ENCODE measurements at regions not wholly inside any gene's neighbourhood (a gene's known extent, or its start where the extent isn't known, plus 50 kb on each side); places are given as distances from the start of the nearest gene placed in this dataset.

GRCh38 chr11:115919341-115920091 lies 415.3 kb upstream of the CADM1 start:
- no peak for DNase-seq (ENCODE audit: low spot score)
- 39% methylated on average over 4 of the region's 4 CpGs for WGBS
- no peak overlapping the region for H3K27ac ChIP-seq (ENCODE audit: low read depth in 1 of 2, low read length in 2 of 2)

DNA sequence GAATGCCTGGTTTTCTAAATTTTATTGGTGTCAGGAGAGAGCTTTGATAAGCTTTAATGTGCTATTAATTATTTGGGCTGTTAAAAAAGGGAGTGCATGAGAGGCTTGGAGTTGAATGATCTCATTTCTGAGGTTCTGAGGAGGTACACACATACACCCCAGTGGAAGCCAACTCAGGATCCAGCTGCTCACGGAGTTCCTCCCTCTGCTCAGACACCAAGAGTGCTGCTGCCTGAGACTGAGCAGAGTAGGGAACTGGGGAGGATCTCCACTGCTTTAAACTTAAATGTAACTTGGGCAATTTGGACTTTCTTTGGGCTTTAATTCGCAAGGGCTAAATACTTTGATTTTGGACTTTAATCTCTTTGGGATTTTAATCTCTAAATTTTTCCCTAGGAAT lies 414.4 kb upstream of the CADM1 start:
- Histone ChIP-seq H3K4me3 (ENCODE audit: low read depth in 1 of 3, low read length in 3 of 3) (no peak overlapping the region), H3K9me3 (ENCODE audit: control insufficient read depth in 4 of 4, low read length in 3 of 4) (no peaks in the 10 kb centered on the region), H3K9ac (ENCODE audit: low read depth in 1 of 2, low read length in 2 of 2) (no peak overlapping the region), H3K27ac (ENCODE audit: low read depth in 1 of 2, low read length in 2 of 2) (no peak overlapping the region), H3K36me3 (ENCODE audit: control insufficient read depth in 4 of 4, insufficient read depth in 3 of 4, low read depth in 1 of 4, low read length in 3 of 4) (no peaks in the 10 kb centered on the region), H3K4me1 (ENCODE audit: control insufficient read depth in 4 of 4, insufficient read depth in 4 of 4, low read length in 3 of 4) (peaks cover 0 to 1% (median 0%) of the 10 kb centered on the region in 4 donors), H3K27me3 (ENCODE audit: control insufficient read depth in 4 of 4, insufficient read depth in 4 of 4, low read length in 3 of 4) (peaks cover 0 to 2% (median 0%) of the 10 kb centered on the region in 4 donors)
- DNase-seq (ENCODE audit: low spot score): no peak
- 84% methylated on average over 2 of the region's 2 CpGs for WGBS
- TF ChIP-seq RXRA (IDR thresholded peaks at IDR 0.05) (no peak), JUND (IDR thresholded peaks at IDR 0.05) (no peak), ZBTB33 (IDR thresholded peaks at IDR 0.05) (no peak), FOXA2 (IDR thresholded peaks at IDR 0.05) (no peak), TAF1 (conservative IDR thresholded peaks at IDR 0.05) (no peak), FOXA1 (IDR thresholded peaks at IDR 0.05) (no peak), MAX (IDR thresholded peaks at IDR 0.05) (no peak), EGR1 (IDR thresholded peaks at IDR 0.05; ENCODE audit: low read depth in 2 of 2) (no peak), RAD21 (IDR thresholded peaks at IDR 0.05) (no peak), HNF4G (IDR thresholded peaks at IDR 0.05) (no peak), HNF4A (conservative IDR thresholded peaks at IDR 0.05) (no peak), NR2F2 (IDR thresholded peaks at IDR 0.05) (no peak), GABPA (IDR thresholded peaks at IDR 0.05 in 1 of 2, conservative IDR thresholded peaks at IDR 0.05 in 1 of 2) (no peak), REST (IDR thresholded peaks at IDR 0.05) (no peak)
- TF ChIP-seq, protein P1, sequence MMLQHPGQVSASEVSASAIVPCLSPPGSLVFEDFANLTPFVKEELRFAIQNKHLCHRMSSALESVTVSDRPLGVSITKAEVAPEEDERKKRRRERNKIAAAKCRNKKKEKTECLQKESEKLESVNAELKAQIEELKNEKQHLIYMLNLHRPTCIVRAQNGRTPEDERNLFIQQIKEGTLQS (IDR thresholded peaks at IDR 0.05): no peak
- TF ChIP-seq, protein P2, sequence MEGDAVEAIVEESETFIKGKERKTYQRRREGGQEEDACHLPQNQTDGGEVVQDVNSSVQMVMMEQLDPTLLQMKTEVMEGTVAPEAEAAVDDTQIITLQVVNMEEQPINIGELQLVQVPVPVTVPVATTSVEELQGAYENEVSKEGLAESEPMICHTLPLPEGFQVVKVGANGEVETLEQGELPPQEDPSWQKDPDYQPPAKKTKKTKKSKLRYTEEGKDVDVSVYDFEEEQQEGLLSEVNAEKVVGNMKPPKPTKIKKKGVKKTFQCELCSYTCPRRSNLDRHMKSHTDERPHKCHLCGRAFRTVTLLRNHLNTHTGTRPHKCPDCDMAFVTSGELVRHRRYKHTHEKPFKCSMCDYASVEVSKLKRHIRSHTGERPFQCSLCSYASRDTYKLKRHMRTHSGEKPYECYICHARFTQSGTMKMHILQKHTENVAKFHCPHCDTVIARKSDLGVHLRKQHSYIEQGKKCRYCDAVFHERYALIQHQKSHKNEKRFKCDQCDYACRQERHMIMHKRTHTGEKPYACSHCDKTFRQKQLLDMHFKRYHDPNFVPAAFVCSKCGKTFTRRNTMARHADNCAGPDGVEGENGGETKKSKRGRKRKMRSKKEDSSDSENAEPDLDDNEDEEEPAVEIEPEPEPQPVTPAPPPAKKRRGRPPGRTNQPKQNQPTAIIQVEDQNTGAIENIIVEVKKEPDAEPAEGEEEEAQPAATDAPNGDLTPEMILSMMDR (IDR thresholded peaks at IDR 0.05; ENCODE audit: low read depth, low read length, missing input control): no peak

More at GRCh38 chr11:115919341-115920091, 415.3 kb upstream of the CADM1 start:
- Histone ChIP-seq H3K36me3 (ENCODE audit: control insufficient read depth in 4 of 4, insufficient read depth in 3 of 4, low read depth in 1 of 4, low read length in 3 of 4) (no peaks in the 10 kb centered on the region), H3K4me1 (ENCODE audit: control insufficient read depth in 4 of 4, insufficient read depth in 4 of 4, low read length in 3 of 4) (peaks cover 0 to 1% (median 0%) of the 10 kb centered on the region in 4 donors), H3K27me3 (ENCODE audit: control insufficient read depth in 4 of 4, insufficient read depth in 4 of 4, low read length in 3 of 4) (peaks cover 0 to 2% (median 0%) of the 10 kb centered on the region in 4 donors), H3K9me3 (ENCODE audit: control insufficient read depth in 4 of 4, low read length in 3 of 4) (no peaks in the 10 kb centered on the region), H3K4me3 (ENCODE audit: low read depth in 1 of 3, low read length in 3 of 3) (no peak overlapping the region), H3K9ac (ENCODE audit: low read depth in 1 of 2, low read length in 2 of 2) (no peak overlapping the region)
- peak in 1 of 2 donors; percentile 32 for TF ChIP-seq JUND (IDR thresholded peaks at IDR 0.05)
- TF ChIP-seq, protein P2 (IDR thresholded peaks at IDR 0.05; ENCODE audit: low read depth, low read length, missing input control): no peak
